MM.1S (cell line): ENCODE measurements at regions not wholly inside any gene's neighbourhood (a gene's known extent, or its start where the extent isn't known, plus 50 kb on each side); places are given as distances from the start of the nearest gene placed in this dataset.

Experiments
- DNase-seq: peaks from one replicate; pipeline ENCODE4 v3.0.0-alpha.2; 2015
- H2AFZ ChIP-seq: fragments of 300-600 bp; sonication (generic); 2 replicates; pipeline ENCODE4 v1.6.0; 2016; ENCODE audit warnings: antibody characterized with exemption, low read length
- H3F3A ChIP-seq: fragments of 300-600 bp; sonication (generic); 2 replicates; pipeline ENCODE4 v1.6.1; 2016; ENCODE audit warnings: mild to moderate bottlenecking, antibody characterized with exemption, low read length, moderate library complexity, mixed read lengths; ENCODE audit not compliant: insufficient read depth
- H3K27ac ChIP-seq: fragments of 300-600 bp; sonication (generic); 2 replicates; pipeline ENCODE4 v1.5.1; 2016; ENCODE audit warnings: mild to moderate bottlenecking, low read length
- H3K27me3 ChIP-seq: fragments of 300-600 bp; sonication (generic); replicated peaks from 2 replicates; pipeline ENCODE4 v1.6.0; 2016; ENCODE audit warnings: low read length; ENCODE audit not compliant: insufficient read depth
- H3K36me3 ChIP-seq: fragments of 300-600 bp; sonication (generic); replicated peaks from 2 replicates; pipeline ENCODE4 v1.6.1; 2016; ENCODE audit warnings: mild to moderate bottlenecking, low read length, mixed read lengths; ENCODE audit not compliant: insufficient read depth
- H3K4me1 ChIP-seq: fragments of 300-600 bp; sonication (generic); 2 replicates; pipeline ENCODE4 v1.6.1; 2016; ENCODE audit warnings: low read length, mixed read lengths
- H3K4me2 ChIP-seq: fragments of 300-600 bp; sonication (generic); 2 replicates; pipeline ENCODE4 v1.6.0; 2016; ENCODE audit warnings: low read depth, low read length
- H3K4me3 ChIP-seq: fragments of 300-600 bp; sonication (generic); 2 replicates; pipeline ENCODE4 v1.5.1; 2016; ENCODE audit warnings: low read length, mixed read lengths
- H3K79me2 ChIP-seq: fragments of 300-600 bp; sonication (generic); 2 replicates; pipeline ENCODE4 v1.6.1; 2016; ENCODE audit warnings: mixed run types, low read length, mixed read lengths
- H3K9ac ChIP-seq: fragments of 300-600 bp; sonication (generic); 2 replicates; pipeline ENCODE4 v1.6.1; 2016; ENCODE audit warnings: low read length, mixed read lengths
- H3K9me2 ChIP-seq: fragments of 300-600 bp; sonication (generic); replicated peaks from 2 replicates; pipeline ENCODE4 v1.6.1; 2016; ENCODE audit warnings: mild to moderate bottlenecking, low read length, mixed read lengths; ENCODE audit not compliant: insufficient read depth
- H3K9me3 ChIP-seq: fragments of 300-600 bp; sonication (generic); replicated peaks from 2 replicates; pipeline ENCODE4 v1.6.1; 2016; ENCODE audit warnings: mild to moderate bottlenecking, low read length, mixed read lengths; ENCODE audit not compliant: insufficient read depth
- H4K20me1 ChIP-seq: fragments of 300-600 bp; sonication (generic); 2 replicates; pipeline ENCODE4 v1.6.1; 2016; ENCODE audit warnings: mild to moderate bottlenecking, low read length, moderate library complexity, mixed read lengths; ENCODE audit not compliant: insufficient read depth
- CTCF ChIP-seq: fragments of 300-600 bp; sonication (generic); IDR thresholded peaks from 2 replicates; pipeline ENCODE4 v1.5.1; 2016; ENCODE audit warnings: antibody characterized with exemption, low read length, mixed read lengths
- EZH2 ChIP-seq: fragments of 300-600 bp; sonication (generic); optimal IDR thresholded peaks from 2 replicates; pipeline ENCODE3; 2017; ENCODE audit warnings: low read depth, mild to moderate bottlenecking, antibody characterized with exemption, low read length, mixed read lengths
- EZH2phosphoT487 ChIP-seq: fragments of 300-600 bp; sonication (generic); IDR thresholded peaks from 2 replicates; pipeline ENCODE4 v1.6.1; 2018; ENCODE audit warnings: antibody characterized with exemption, low read length

GRCh38 chr9:108392877-108393276 is 462.9 kb downstream of the ACTL7B start:
- H3K9ac ChIP-seq = no peak overlapping the region
- H3K79me2 ChIP-seq = no peaks in the 10 kb centered on the region
- TF ChIP-seq CTCF = no peak
- H3K4me1 ChIP-seq = no peaks in the 10 kb centered on the region
- no peak overlapping the region for H3K4me2 ChIP-seq
- no peaks in the 10 kb centered on the region for H3K36me3 ChIP-seq
- H3K9me3 ChIP-seq = no peaks in the 10 kb centered on the region
- no peak for DNase-seq
- no peaks in the 10 kb centered on the region for H3K9me2 ChIP-seq
- H3K27me3 ChIP-seq = no peaks in the 10 kb centered on the region
- H2AFZ ChIP-seq = no peak overlapping the region
- H3K27ac ChIP-seq = no peak overlapping the region
- no peak overlapping the region for H3K4me3 ChIP-seq
- no peaks in the 10 kb centered on the region for H4K20me1 ChIP-seq
- H3F3A ChIP-seq = no peaks in the 10 kb centered on the region

- Histone ChIP-seq H3K9me2 (no peaks in the 10 kb centered on the region), H3K4me2 (no peak overlapping the region), H3K79me2 (no peaks in the 10 kb centered on the region), H3K9me3 (no peaks in the 10 kb centered on the region), H3K27ac (no peak overlapping the region), H3K36me3 (no peaks in the 10 kb centered on the region), H2AFZ (no peak overlapping the region), H3K9ac (no peak overlapping the region), H3K4me3 (no peak overlapping the region), H3K27me3 (no peaks in the 10 kb centered on the region), H3F3A (no peaks in the 10 kb centered on the region), H3K4me1 (no peaks in the 10 kb centered on the region), H4K20me1 (no peaks in the 10 kb centered on the region)
- no peak for DNase-seq
- no peak for TF ChIP-seq EZH2phosphoT487
- no peak for TF ChIP-seq CTCF
- TF ChIP-seq EZH2 = no peak
Measured at GRCh38 chr9:108389056-108389455, 466.7 kb downstream of the ACTL7B start.

- Histone ChIP-seq H2AFZ (no peak overlapping the region), H3K27me3 (no peaks in the 10 kb centered on the region), H3K4me3 (no peak overlapping the region), H3K79me2 (no peaks in the 10 kb centered on the region), H3K9me2 (no peaks in the 10 kb centered on the region), H3K9me3 (no peaks in the 10 kb centered on the region), H3K27ac (no peak overlapping the region), H3K9ac (no peak overlapping the region), H3K4me2 (no peak overlapping the region), H4K20me1 (no peaks in the 10 kb centered on the region), H3K36me3 (no peaks in the 10 kb centered on the region), H3F3A (no peaks in the 10 kb centered on the region), H3K4me1 (no peaks in the 10 kb centered on the region)
- DNase-seq = no peak
- TF ChIP-seq CTCF = no peak
- no peak for TF ChIP-seq EZH2
- TF ChIP-seq EZH2phosphoT487 = no peak
Measured at GRCh38 chr9:108386859-108387384, 468.9 kb downstream of the ACTL7B start.

GRCh38 chr9:108386032-108386431 is 469.8 kb downstream of the ACTL7B start:
- no peaks in the 10 kb centered on the region for H3K9me3 ChIP-seq
- no peak overlapping the region for H2AFZ ChIP-seq
- H3F3A ChIP-seq = no peaks in the 10 kb centered on the region
- no peaks in the 10 kb centered on the region for H3K4me1 ChIP-seq
- TF ChIP-seq EZH2phosphoT487 (no peak), CTCF (no peak), EZH2 (no peak)
- no peak overlapping the region for H3K4me3 ChIP-seq
- H3K9me2 ChIP-seq = no peaks in the 10 kb centered on the region
- H3K9ac ChIP-seq = no peak overlapping the region
- H3K27ac ChIP-seq = no peak overlapping the region
- no peaks in the 10 kb centered on the region for H3K36me3 ChIP-seq
- H3K79me2 ChIP-seq = no peaks in the 10 kb centered on the region
- DNase-seq = no peak
- H3K4me2 ChIP-seq = no peak overlapping the region
- H4K20me1 ChIP-seq = no peaks in the 10 kb centered on the region
- no peaks in the 10 kb centered on the region for H3K27me3 ChIP-seq
